ENCODE measurements at regions not wholly inside any gene's neighbourhood (a gene's known extent, or its start where the extent isn't known, plus 50 kb on each side); places are given as distances from the start of the nearest gene placed in this dataset.

DNA sequence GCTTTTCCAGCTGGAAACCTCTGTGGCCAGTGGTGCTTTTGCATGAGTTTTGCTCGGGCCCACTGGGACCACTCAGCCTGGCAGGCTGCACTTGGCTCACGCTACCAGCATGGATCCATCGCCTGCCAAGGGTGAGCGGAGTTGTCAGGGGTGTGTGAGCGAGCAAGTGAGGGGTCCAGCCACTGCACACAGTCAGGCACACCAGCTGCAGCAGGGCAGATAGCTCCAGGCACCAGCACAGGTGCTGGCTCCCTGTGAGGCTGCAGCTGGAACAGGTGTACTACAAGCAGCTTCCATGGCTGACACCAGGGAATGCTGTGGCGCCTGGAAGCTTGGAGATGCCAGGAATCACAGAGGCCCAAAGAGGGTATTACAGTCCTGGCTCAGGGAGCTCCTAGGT is 391.2 kb upstream of the SGCD start:
- DNase-seq: no peak

GRCh38 chr5:155936520-155937406 is 390.2 kb upstream of the SGCD start:
- peak; percentile 3 for DNase-seq

GRCh38 chr5:155938051-155938450 is 388.9 kb upstream of the SGCD start:
- DNase-seq: no peak

DNA sequence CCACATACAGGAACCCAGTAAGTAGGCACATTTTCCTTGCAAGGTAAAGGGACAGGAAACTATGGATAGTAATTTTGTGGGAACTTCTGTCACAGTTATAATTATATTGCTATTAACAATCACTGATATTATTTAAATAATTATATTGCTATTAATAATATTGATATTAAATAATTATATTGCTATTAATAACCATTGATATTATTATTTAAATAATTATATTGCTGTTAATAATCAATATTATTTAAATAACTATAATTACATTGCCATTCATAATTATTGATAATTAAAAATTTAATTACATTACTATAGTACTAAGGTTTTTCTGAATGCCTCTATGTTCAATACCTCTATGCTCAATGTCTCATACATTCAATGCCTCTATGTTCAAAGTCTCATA is 385.6 kb upstream of the SGCD start:
- DNase-seq: no peak

GRCh38 chr5:155943516-155944407 is 383.2 kb upstream of the SGCD start:
- DNase-seq: no peak

GRCh38 chr5:155947394-155948062 is 379.4 kb upstream of the SGCD start:
- DNase-seq: no peak

- DNase-seq: no peak
Measured at GRCh38 chr5:155948576-155948975, 378.4 kb upstream of the SGCD start.

GRCh38 chr5:155952486-155953089 is 374.4 kb upstream of the SGCD start:
- DNase-seq: no peak

DNA sequence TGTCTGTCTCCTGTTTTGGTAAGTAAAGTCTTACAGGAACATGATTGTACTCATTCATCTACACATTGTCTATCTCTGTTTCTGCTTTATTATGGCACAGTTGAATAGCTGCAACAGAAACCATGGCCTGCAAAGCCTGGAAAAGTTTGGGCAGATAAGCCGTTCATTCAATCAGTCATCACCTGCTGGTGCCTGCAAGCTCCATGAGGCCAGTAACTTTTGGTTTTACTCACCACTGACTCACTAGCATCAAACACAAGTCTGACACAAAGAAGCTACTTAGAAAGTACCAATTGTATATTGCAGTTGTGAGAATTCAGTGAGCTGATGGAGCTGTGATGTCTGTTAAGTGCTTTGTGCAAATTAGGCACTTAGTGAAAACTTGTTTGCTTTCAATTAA is 373.6 kb upstream of the SGCD start:
- DNase-seq: no peak

- no peak for DNase-seq
Measured at GRCh38 chr5:155954701-155955445, 372.1 kb upstream of the SGCD start.

- no peak for DNase-seq
Measured at GRCh38 chr5:155957884-155958283, 369.1 kb upstream of the SGCD start.

GRCh38 chr5:155959082-155959481 is 367.9 kb upstream of the SGCD start:
- no peak for DNase-seq

DNA sequence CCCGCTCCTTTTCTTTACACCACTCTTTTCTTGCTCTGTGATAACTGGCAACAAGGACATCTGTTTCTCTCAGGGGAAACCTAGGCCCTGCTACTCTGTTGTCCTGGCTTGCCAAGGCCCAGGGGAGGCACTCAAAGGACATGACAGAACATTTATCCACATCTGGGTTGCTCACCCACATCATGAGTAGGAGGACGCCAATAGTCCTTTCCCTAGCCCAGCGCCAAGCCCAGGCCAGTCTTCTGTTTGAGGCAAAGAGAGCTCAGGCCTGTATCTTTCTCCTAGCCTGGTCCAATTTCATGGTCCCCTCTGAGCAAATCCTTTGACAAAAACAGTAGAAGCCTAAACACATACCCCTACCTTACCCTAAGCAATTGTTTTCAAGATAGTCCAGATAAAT is 366.8 kb upstream of the SGCD start:
- no peak for DNase-seq

DNA sequence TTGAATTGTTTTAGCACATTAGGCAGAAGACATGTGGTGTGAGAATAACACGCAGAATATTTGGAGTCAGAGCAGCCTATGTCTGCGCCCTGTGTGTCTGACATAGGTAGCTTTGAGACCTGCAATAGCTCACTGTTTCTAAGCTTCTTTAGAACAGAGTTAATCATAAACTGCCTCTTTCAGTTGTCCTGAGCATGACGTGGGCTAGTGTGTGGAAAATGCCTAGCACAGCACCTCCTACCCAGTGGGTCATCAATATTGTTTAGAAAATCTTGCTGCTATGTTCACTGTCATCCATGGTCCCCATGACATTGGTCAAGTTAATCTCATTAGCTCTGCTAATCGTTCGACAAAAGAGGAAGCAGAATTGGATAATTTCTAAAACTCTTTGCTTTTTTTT is 357.4 kb upstream of the SGCD start:
- DNase-seq: no peak

GRCh38 chr5:155974369-155974768 is 352.6 kb upstream of the SGCD start:
- no peak for DNase-seq

GRCh38 chr5:155978850-155979249 is 348.1 kb upstream of the SGCD start:
- no peak for DNase-seq

DNA sequence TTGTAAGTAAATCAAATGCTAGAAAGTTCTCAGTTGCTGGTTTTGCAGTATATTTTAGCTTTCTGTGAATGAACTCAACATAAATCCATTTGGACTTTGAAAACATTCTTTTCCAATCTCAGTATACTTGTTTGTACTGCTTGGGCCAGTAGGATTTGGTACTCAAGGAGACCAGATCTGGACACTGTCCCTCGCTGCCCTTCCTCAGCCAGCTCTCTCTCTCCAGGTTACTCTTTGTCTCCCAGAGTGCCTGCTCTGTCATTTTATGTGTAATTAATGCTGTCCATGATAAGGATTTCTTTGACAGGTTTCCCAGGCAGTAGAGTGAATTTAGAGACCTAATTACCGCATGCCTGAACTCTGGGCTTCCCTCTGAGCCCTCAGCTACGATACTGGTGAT is 344.6 kb upstream of the SGCD start:
- DNase-seq: no peak

DNA sequence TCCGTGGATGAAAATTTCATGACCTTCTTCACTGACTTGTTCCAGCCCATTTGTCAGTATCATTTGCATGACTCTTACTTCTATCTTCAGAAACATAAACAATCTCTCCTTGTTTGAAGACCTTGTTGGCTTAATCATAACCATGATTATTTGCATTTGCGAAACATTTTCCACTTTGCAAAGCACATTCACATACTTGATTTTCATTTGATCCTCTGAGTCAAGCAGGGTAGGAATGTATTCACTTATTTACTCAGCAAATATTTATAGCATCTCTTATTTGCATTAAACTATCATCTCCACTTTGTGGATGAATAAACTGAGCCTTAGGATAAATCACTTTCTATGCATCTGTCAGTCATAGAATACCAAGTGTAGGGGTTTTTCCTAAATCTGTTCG is 343.0 kb upstream of the SGCD start:
- DNase-seq: no peak

- no peak for DNase-seq
Measured at GRCh38 chr5:155987265-155987810, 339.6 kb upstream of the SGCD start.

DNA sequence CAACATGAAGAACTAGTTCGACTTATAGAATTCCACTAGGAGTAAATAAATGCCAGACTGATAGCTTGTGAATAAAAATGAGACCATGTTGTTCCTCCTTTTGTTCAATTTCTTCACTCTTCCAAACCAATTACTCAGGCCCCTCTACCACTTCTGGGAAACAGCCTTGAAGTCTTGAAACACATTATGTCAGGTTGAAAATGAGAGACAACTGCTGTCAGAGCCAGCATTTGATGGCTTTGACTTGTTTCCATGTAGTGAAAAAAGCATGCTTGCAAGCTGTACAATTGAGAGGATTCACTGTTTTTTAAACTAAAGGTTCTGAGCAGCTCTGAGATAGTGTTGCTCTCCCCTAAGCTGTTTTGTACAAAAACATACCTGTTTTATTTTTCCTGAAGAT is 337.1 kb upstream of the SGCD start:
- DNase-seq: no peak

- DNase-seq: no peak
Measured at GRCh38 chr5:155996123-155996522, 330.8 kb upstream of the SGCD start.

DNA sequence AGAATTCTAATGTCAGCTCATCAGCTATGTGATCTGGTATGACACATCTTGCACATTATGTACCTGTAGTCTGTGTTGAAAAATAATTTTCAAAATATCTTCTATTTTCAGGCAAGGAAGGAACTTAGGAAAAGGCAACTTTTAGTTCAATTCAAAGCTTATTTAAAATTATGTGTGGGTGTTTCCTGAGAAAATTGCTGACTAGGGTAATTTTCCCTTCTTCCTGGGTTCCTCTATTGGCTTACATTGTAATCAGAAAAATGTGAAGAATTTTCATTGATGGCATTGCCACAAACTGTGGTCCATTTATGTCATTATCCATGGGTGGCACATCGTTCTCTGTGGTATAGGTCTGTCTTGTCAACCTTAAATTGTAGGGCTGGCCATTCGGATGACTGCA is 328.7 kb upstream of the SGCD start:
- no peak for DNase-seq

Data from activated gamma-delta T cell (primary cell).